B cell (primary cell): ENCODE measurements at regions not wholly inside any gene's neighbourhood (a gene's known extent, or its start where the extent isn't known, plus 50 kb on each side); places are given as distances from the start of the nearest gene placed in this dataset.

ENCODE experiments used
- EZH2 ChIP-seq: IDR thresholded peaks from 2 replicates; pipeline ENCODE4 v1.6.1; 2012; ENCODE audit warnings: borderline replicate concordance, low read depth, mild to moderate bottlenecking, moderate library complexity, low read length; ENCODE audit not compliant: insufficient read depth, poor library complexity, severe bottlenecking
- TF ChIP-seq, protein P1 (sequence below): fragments of 200-600 bp; IDR thresholded peaks from one replicate; pipeline ENCODE4 v1.8.0; 2022; ENCODE audit warnings: antibody characterized with exemption, mild to moderate bottlenecking

- TF ChIP-seq, protein P1, sequence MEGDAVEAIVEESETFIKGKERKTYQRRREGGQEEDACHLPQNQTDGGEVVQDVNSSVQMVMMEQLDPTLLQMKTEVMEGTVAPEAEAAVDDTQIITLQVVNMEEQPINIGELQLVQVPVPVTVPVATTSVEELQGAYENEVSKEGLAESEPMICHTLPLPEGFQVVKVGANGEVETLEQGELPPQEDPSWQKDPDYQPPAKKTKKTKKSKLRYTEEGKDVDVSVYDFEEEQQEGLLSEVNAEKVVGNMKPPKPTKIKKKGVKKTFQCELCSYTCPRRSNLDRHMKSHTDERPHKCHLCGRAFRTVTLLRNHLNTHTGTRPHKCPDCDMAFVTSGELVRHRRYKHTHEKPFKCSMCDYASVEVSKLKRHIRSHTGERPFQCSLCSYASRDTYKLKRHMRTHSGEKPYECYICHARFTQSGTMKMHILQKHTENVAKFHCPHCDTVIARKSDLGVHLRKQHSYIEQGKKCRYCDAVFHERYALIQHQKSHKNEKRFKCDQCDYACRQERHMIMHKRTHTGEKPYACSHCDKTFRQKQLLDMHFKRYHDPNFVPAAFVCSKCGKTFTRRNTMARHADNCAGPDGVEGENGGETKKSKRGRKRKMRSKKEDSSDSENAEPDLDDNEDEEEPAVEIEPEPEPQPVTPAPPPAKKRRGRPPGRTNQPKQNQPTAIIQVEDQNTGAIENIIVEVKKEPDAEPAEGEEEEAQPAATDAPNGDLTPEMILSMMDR, result no peak
- no peak for TF ChIP-seq EZH2
Measured at GRCh38 chr18:40559556-40559955, 1395.5 kb upstream of the PIK3C3 start.
